ENCODE measurements at regions not wholly inside any gene's neighbourhood (a gene's known extent, or its start where the extent isn't known, plus 50 kb on each side); places are given as distances from the start of the nearest gene placed in this dataset.

DNA sequence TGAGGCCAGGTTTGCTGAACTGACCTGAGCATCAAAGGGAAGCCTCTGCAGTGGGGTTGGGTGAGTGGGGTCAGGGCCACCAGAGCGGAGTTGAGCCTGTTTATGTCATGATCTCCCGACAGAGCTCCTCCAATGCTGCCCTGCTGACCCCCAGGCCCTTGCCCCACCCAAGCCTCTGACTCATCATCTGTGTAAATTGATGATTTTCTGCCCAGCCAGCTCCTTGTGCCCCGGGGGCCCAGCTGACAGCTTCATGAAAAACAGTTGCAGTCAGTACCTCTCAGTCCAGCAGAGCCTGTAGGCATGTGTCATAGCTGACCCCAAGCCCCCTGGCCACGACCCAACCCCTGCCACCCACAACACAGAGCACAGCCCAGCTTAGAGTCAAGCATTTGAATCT is 134.9 kb downstream of the CCT6B start:
- intact Hi-C loops (cut with DNase I): no loop called here
- Histone ChIP-seq H3K27me3 (no peaks in the 10 kb centered on the region), H3K9ac (ENCODE audit: low read depth in 2 of 2, low read length in 2 of 2) (no peak overlapping the region), H3K4me1 (no peaks in the 10 kb centered on the region), H3K4me3 (no peak overlapping the region), H3K27ac (no peak overlapping the region), H3K36me3 (no peaks in the 10 kb centered on the region), H3K9me3 (no peaks in the 10 kb centered on the region)
- DNase-seq: no peak
- no peak for TF ChIP-seq CTCF (IDR thresholded peaks at IDR 0.05)

DNA sequence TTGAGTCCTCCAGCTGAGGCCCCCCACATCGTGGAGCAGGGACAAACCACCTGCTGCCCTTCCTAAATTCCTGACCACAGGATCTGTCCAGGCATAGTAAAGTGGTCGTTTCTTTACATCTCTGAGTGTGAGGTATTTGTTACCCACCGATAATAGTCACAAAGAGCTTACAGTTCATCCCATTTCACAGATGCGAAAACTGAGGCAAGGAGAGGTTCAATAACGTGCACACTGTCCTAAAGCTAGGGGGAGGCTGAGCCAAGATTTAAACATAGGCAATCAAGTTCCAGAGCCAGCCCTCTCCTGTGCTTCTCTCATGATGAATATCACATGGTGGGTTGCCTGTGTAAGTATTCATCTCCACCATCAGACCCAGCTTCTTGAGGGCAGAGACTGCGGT is 135.4 kb downstream of the CCT6B start:
- H3K9me3 ChIP-seq: no peaks in the 10 kb centered on the region
- H3K27me3 ChIP-seq: no peaks in the 10 kb centered on the region
- H3K9ac ChIP-seq (ENCODE audit: low read depth in 2 of 2, low read length in 2 of 2): no peak overlapping the region
- intact Hi-C loops (cut with DNase I): no loop called here
- no peak overlapping the region for H3K27ac ChIP-seq
- TF ChIP-seq CTCF (IDR thresholded peaks at IDR 0.05): no peak
- no peak overlapping the region for H3K4me3 ChIP-seq
- H3K36me3 ChIP-seq: no peaks in the 10 kb centered on the region
- no peaks in the 10 kb centered on the region for H3K4me1 ChIP-seq
- DNase-seq: no peak

- intact Hi-C loops (cut with DNase I): no loop called here
These were observed 136.2 kb downstream of the CCT6B start for GRCh38 chr17:34825102-34825501.

DNA sequence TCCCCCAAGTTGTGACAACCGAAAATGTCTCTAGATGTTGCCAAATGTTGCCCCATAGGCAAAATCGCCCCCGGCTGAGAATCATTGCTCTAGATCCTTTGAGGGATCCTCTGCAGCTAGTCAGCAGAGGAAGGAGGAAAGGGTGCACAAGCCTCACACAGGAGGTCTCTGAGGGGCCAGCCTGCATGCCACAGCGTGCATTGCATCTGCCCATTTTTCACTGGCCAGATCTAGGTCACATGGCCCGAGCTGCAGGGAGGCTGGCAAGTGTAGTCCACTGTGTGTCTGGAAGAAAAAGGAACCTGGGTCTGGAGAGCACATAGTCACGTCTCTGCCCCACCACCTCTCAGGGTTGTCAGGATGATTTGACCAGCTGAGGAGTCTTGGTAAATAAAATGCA is 138.2 kb downstream of the CCT6B start:
- intact Hi-C loops (cut with DNase I): no loop called here
- Histone ChIP-seq H3K4me1 (no peaks in the 10 kb centered on the region), H3K9ac (ENCODE audit: low read depth in 2 of 2, low read length in 2 of 2) (no peak overlapping the region), H3K36me3 (no peaks in the 10 kb centered on the region), H3K27me3 (no peaks in the 10 kb centered on the region), H3K4me3 (no peak overlapping the region), H3K9me3 (no peaks in the 10 kb centered on the region), H3K27ac (no peak overlapping the region)
- TF ChIP-seq CTCF (IDR thresholded peaks at IDR 0.05): no peak
- no peak for DNase-seq

More at GRCh38 chr17:34825102-34825501, 136.2 kb downstream of the CCT6B start:
- Histone ChIP-seq H3K4me3 (no peak overlapping the region), H3K9ac (ENCODE audit: low read depth in 2 of 2, low read length in 2 of 2) (no peak overlapping the region), H3K9me3 (no peaks in the 10 kb centered on the region), H3K36me3 (no peaks in the 10 kb centered on the region), H3K27me3 (no peaks in the 10 kb centered on the region), H3K4me1 (no peaks in the 10 kb centered on the region), H3K27ac (no peak overlapping the region)
- DNase-seq: no peak
- TF ChIP-seq CTCF (IDR thresholded peaks at IDR 0.05): no peak

GRCh38 chr17:34822007-34822739 is 139.1 kb downstream of the CCT6B start:
- H3K27me3 ChIP-seq: no peaks in the 10 kb centered on the region
- DNase-seq: no peak
- H3K27ac ChIP-seq: no peak overlapping the region
- TF ChIP-seq CTCF (IDR thresholded peaks at IDR 0.05): no peak
- no peaks in the 10 kb centered on the region for H3K36me3 ChIP-seq
- no peak overlapping the region for H3K4me3 ChIP-seq
- H3K9ac ChIP-seq (ENCODE audit: low read depth in 2 of 2, low read length in 2 of 2): no peak overlapping the region
- H3K9me3 ChIP-seq: no peaks in the 10 kb centered on the region
- intact Hi-C loops (cut with DNase I): no loop called here
- no peaks in the 10 kb centered on the region for H3K4me1 ChIP-seq

Measured in colonic mucosa (tissue), 4 donors.